KBM-7 (cell line): ENCODE measurements at regions not wholly inside any gene's neighbourhood (a gene's known extent, or its start where the extent isn't known, plus 50 kb on each side); places are given as distances from the start of the nearest gene placed in this dataset.

Experiments
- DNase-seq: peaks from one replicate; pipeline ENCODE4 v3.0.0-alpha.2; 2015
- in situ Hi-C: fragments of 300-500 bp; cut with MboI; formaldehyde crosslinking; loops from 2 replicates; pipeline ENCODE4 v1.14.3; 2020; ENCODE audit warnings: low sequenced_read_pairs, low pct_unique_long_range_greater_than_20kb, mixed read lengths

GRCh38 chr9:129232839-129233591 lies 55.0 kb upstream of the IER5L start:
- in situ Hi-C loops: no loop called here
- no peak for DNase-seq

- in situ Hi-C loops: no loop called here
- no peak for DNase-seq
Observed at GRCh38 chr9:129231759-129232158, 53.7 kb upstream of the IER5L start.

GRCh38 chr9:129231022-129231739 lies 53.1 kb upstream of the IER5L start:
- no peak for DNase-seq
- in situ Hi-C loops: no loop called here

- in situ Hi-C loops: no loop called here
- DNase-seq: no peak
Observed at GRCh38 chr9:129230302-129230701, 52.2 kb upstream of the IER5L start.
